GM10248 (cell line): ENCODE measurements at regions not wholly inside any gene's neighbourhood (a gene's known extent, or its start where the extent isn't known, plus 50 kb on each side); places are given as distances from the start of the nearest gene placed in this dataset.

Experiments
- CTCF ChIA-PET: fragments of 300-600 bp; sonication (Branson Sonifier 250); formaldehyde crosslinking; extraction: SDS; loops from one replicate; lab custom pipeline; 2021; ENCODE audit warnings: antibody characterized with exemption; lab: Yijun Ruan, JAX
- POLR2A ChIA-PET: fragments of 350-650 bp; sonication (Branson Sonifier 250); formaldehyde crosslinking; extraction: SDS; loops from one replicate; lab custom pipeline; 2020; ENCODE audit warnings: antibody characterized with exemption; lab: Yijun Ruan, JAX
- DNase-seq: peaks from one replicate; pipeline ENCODE4 v3.0.0; 2012; ENCODE audit errors: extremely low spot score
- TF ChIP-seq, protein P1 (sequence below): IDR thresholded peaks from 2 replicates; pipeline ENCODE4 v1.5.1; 2012; ENCODE audit warnings: mild to moderate bottlenecking, low read depth; ENCODE audit errors: extremely low read depth, missing control alignments, control extremely low read depth

DNA sequence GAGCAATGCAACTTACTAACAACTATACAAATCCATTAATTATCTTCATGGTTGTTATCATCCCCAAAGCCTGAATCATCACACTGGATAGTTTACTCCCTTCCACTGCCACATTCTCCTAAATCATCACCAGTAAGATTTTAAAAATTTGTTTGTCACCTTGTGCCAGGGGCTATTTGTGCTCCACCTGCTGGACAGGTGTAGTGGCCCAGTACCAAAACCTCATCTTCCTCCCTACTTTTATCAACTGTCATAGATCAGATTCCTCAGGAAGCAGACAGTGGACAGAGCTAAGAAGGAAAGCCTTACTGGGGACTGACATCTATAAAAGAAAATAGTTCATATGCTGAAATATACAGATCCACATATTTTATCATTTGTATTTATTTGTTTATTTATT is 280.4 kb downstream of the CDH11 start:
- POLR2A ChIA-PET: no interaction called here
- no peak for DNase-seq
- TF ChIP-seq, protein P1, sequence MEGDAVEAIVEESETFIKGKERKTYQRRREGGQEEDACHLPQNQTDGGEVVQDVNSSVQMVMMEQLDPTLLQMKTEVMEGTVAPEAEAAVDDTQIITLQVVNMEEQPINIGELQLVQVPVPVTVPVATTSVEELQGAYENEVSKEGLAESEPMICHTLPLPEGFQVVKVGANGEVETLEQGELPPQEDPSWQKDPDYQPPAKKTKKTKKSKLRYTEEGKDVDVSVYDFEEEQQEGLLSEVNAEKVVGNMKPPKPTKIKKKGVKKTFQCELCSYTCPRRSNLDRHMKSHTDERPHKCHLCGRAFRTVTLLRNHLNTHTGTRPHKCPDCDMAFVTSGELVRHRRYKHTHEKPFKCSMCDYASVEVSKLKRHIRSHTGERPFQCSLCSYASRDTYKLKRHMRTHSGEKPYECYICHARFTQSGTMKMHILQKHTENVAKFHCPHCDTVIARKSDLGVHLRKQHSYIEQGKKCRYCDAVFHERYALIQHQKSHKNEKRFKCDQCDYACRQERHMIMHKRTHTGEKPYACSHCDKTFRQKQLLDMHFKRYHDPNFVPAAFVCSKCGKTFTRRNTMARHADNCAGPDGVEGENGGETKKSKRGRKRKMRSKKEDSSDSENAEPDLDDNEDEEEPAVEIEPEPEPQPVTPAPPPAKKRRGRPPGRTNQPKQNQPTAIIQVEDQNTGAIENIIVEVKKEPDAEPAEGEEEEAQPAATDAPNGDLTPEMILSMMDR: no peak
- CTCF ChIA-PET: no interaction called here

DNA sequence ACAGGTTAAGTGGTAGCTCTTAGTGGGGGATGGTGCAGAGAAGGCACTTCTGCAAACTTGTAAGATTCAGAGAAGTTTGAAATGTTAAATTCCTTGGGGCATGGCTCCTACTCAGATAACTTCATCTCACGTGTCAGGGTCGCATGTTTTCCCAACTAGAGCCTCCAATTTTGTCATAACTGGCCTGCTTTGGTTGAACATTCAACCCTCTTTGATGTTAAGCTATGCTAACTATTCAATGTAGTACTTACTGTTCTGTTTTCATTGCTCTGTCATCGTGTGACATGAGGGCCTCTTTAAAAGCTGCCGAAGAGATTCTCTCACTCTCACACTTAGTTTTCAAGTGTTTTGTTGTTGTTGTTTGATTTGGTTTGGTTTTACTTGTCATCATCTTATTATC is 280.8 kb downstream of the CDH11 start:
- ChIA-PET POLR2A (no interaction called here), CTCF (no interaction called here)
- TF ChIP-seq, protein P1: no peak
- no peak for DNase-seq

DNA sequence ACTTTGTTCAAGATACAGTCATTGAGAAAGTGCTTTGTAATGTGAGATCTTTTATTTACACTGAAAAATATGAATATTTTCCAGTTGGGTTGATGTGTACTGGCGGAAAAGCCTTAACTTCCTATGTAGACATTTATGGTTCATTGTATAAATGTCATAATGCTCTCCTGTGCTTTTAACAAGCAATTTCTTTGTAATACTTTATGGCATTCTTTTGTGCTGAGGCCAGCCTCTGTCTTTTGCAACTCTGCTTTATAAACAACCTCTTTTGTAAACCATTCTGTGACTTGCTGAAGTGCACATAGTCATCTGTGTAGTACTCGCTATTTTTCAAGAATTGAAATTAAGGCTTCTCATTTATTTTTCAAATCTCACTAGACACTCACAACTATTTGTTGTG is 291.2 kb downstream of the CDH11 start:
- ChIA-PET POLR2A (no interaction called here), CTCF (no interaction called here)
- no peak for DNase-seq
- TF ChIP-seq, protein P1: no peak

DNA sequence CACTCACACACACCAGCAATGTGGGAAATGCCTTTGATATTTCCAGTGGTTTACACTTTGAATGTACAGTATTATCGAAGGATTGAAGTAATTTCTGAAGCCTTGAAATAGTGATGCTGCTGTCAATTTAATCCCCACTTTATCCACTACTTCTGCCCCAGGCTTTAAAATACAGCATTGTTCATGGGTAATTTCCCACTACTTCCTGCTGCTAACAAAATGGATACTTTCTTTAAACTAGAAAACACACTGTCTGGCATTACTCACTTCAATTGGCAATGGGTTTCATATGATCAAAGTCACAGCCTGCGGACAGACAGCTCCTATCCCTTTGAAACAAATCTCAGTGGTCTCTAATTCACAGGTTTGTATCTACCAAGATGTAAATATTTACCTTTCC is 292.2 kb downstream of the CDH11 start:
- TF ChIP-seq, protein P1: no peak
- ChIA-PET CTCF (no interaction called here), POLR2A (no interaction called here)
- DNase-seq: no peak

DNA sequence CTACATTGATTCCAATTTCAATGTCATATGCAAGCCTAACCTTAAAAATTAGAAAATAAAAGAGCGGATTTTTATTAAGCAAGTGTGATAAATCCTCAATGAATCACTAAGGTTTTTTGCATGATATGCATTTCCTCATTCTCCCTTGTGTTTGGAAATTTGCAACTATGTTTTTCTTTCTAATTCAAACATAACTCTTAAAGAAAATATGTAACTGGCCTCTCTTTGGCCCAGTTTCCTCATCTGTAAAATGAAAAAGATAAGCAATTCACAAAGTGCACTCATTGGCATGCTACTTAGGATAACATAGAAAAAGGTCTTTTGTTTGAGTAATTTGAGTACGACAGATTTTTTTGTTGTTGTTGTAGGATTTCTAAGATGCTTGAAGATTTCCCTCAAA is 295.5 kb downstream of the CDH11 start:
- POLR2A ChIA-PET: no interaction called here
- TF ChIP-seq, protein P1: no peak
- no peak for DNase-seq
- CTCF ChIA-PET: interaction anchor here (1.2 to 2.3 kb wide), 2 partner anchors 8 to 9 kb away, joined by 4 to 5 read pairs; no protein-coding TSS in a partner anchor

DNA sequence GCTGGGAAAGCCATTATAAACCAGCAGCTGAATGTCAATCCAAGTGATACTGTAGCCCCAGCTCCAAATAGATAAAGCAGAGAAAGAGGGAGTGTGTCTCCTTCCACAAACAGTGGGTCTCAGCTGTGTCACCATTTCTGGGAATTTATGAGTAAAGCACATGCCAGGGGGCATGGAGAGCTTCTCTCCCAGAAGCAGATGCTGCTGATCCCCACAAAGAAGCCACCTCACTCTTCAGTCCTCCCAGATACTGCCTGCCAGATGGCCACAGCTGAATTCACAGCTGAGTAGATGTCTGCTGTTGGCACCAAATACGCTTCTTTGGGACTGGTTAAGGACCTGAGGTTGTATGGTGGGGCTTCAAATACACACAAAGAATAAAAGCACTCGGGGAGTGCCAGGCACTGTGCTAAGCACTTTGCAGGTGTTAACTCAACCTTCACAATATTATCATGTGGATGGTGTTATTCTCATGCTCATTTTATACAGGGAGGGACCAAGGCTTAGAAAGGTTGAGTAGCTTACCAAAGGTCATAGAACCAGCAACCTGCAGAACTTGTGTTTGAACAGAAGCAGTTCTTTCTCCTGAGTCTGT is 298.3 kb downstream of the CDH11 start:
- CTCF ChIA-PET: interaction anchor here (1.3 kb wide), 1 partner anchor 10 kb away, joined by 3 read pairs; no protein-coding TSS in a partner anchor
- POLR2A ChIA-PET: no interaction called here
- TF ChIP-seq, protein P1: no peak
- DNase-seq: no peak
